T-helper 1 cell treated with Interleukin-12 subunit alpha and Interleukin-12 subunit beta and Interleukin-4 antibody, amounts not matched to agents 30 ng/mL and 1 ng/mL, for 36 hours (primary cell): ENCODE measurements at regions not wholly inside any gene's neighbourhood (a gene's known extent, or its start where the extent isn't known, plus 50 kb on each side); places are given as distances from the start of the nearest gene placed in this dataset.

Experiments
- intact Hi-C: fragments of 100-400 bp; cut with micrococcal nuclease; formaldehyde crosslinking; loops from one replicate; pipeline ENCODE4 v1.15.1; 2024

DNA sequence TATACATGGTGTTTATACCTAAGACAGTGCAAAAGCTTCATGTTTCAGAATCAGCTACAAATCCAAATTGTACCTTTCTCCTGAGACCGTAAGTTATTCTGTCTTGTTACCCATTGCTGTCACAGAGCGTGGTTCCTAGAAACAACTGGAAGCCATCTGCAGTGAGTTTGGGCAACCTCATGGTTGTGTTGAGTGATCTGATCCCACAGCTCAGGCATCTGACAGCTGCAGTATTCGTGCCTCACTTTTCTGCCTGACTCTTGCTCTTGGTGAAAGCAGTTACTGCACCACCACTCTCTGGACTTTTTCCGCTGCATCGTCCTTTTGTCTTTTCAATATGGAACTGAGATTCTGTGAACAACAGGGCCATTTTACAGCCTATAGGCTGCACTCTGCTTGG is 752.6 kb downstream of the MAFB start:
- intact Hi-C loops: no loop called here

DNA sequence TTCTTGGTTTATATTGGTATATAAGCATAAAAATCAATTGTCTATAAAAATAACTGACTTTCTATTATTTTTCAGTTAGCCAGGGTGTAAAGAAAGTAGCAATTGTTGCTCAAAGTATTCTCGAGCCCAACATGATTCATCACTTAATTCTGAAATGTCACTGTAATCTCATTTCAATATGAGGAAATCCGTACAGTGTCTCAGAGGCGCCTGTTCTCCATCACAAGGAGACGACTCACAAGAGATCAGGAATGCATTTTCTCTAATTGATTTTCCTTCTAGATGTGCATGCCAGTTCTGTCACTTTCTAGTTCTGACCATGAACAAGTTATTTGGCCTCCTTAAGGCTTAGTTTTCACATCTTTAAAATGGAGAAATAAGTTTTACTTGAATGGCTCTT is 753.1 kb downstream of the MAFB start:
- intact Hi-C loops: no loop called here

DNA sequence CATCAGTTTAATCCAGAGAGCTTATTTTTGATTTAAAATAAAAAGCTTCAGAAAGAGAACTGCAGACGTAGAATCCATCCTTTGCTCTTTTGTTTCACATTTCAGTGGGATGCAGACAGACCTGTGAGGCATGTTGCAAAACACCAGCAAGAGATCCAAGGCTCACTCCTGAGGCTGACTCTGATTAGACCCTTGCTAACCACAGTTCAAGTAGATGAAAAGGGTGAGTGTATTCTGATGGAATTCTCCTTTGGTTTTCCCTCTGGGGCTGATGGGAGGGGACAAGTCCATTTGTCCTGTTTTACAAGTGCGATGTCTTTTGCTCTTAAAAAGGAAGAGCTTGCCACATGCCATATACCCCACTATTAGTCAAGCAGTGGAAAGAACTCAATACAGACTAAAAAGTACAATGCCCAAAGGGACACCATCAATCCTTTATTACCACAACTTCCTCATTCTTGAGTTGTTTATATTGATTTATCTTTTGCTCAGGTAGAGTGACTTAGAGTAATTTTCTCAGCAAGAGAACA is 772.7 kb downstream of the MAFB start:
- intact Hi-C loops: no loop called here

DNA sequence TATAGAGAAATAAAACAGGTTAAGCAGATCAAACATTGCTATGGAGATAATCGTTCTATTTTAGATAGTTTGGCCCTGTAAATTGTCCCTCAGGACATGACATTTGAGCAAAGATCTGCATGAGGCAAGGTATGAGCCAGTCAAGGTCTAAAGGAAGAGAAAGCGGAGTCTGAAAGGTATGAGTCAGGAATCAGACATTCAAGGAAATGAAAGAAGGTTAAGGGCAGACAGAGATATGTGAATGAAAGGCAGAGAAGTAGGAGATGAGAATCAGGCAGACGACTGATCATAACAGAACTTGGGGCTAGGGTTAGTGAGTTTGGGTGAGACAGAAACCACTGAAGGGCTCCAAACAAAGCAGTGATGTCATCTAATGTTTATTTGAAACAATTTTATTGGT is 775.8 kb downstream of the MAFB start:
- intact Hi-C loops: no loop called here

DNA sequence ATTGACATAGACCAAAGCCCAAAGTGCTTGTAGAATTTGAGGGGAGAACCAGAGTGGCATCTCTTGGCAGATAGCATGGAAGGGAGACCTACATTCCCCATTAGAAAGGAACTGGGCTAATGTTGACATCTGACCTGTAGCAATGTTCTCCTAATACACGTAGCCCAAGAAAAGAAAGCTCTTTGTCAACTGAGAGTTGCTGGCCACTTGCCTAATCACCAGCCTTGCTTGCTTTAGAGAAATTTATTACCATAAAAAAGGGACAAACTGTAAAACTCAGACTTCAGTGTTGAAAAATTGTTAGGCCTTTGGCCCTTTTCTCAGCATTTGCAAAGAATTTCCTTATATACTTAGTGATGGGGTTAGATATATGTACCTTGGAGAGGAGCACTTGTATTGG is 777.5 kb downstream of the MAFB start:
- intact Hi-C loops: no loop called here

DNA sequence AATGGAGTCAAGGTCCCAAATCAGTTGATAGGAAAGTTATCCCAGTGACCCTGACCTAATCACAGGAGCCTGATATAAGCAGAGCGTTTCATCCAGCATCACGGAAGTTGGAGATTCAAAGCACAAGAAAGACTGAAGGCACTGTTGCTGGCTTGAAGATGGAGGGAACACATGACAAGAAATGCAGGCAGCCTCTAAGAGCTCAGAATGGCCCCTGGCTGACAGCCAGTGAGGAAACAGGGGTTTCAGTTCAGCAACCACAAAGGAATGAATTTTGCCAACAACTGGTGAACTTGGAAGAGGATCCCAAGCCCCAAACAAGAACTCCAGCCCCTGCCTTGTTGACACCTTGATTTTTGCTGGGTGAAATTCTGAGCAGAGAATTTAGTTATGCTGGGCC is 778.5 kb downstream of the MAFB start:
- intact Hi-C loops: no loop called here

DNA sequence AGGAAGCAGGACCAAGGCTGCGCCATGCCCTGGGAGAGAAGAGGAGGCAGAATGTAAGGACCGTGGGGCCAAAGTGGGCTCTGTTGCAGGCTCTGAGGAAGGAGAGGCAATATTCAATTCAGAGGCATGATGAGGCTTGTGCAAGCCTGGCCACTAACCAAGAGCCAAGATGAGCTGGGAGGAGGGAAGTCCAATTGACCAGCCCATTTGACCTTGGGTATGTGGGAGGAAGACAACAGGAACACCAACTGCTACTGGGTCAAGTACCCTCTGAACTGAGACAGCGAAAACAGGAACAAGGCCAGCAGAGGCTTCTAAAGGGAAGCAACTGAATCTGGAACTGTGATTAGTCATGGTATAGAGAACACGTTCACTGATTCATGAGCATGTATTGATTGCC is 779.6 kb downstream of the MAFB start:
- intact Hi-C loops: no loop called here

DNA sequence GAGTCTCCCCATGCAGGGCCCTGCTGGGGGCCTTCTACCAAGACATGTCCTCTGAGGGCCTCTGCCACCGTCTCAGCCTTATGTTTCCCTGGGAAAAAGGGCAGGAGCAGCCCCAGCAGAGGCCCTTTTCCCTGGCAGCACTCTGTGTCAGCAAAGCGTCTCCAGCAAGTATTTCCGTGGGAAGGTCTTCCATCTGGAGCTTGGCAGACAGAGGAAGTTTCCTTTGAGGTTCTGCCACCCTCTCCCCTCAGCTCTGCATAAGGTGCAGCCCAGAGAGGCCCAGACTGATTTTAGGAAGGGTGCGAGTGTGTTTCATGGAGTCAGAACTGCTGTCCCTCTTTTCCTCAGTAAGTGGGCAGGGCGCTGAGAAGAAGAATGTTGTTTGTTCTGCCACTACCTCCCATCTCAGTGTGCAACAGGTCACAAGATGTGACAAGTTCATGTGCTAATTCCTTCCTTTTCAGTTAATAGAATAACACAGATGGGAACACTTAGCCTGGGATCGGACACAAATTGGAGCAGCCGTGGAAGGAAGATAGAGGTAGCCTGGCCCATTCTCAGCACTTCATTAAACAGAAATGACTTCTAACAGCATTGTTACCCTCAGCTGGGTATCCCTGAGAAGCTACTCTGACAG is 784.4 kb downstream of the MAFB start:
- intact Hi-C loops: no loop called here

DNA sequence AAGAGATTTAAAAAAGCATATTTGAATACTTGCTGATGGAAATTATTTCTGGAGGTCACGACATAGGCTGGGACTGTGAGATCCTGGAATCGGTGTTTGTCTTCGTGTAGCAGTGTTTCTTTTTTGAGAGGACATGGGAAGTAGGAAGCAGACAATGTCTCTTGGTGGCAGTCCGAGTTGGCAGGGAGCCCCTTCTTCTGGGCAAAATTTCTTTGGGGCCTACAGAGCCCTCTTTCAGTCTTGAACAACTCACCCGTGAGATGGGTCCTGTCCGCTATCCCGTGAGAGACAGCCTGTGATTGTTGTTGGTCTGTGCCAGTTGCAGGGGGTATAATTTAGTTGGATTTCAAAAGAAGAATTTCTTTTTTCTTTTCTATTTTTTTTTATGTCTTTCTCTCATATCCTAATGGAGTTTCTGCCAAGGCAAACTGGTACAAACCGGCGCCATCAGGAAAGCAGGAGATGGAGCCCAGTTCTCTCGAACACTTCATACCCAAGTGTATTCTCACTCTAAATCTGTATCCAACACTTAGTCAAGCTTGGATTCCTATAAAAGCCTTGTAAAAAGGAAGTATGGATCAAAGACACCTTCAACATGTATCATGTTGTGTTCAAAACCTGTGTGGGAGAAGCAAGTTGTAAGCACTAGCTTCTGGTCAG is 785.1 kb downstream of the MAFB start:
- intact Hi-C loops: no loop called here

DNA sequence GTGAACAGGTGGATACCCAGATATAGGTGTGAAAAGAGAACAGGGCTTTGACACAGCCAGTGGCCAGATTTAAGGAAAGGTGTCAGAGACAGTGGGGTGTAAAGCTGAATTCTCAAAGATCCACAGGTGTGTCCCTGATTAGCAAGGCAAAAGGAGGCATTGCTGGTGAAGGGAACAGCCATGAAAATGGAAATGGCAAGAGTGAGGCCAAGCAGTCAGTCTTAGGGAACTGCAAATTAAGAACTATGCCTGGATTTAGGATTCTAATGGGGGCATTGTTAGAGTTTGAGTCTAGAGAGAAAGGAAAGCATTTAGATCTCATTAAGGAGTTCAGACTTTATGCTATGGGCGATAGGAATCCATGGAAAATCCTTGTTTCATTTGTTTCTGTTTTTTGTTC is 789.2 kb downstream of the MAFB start:
- intact Hi-C loops: no loop called here

DNA sequence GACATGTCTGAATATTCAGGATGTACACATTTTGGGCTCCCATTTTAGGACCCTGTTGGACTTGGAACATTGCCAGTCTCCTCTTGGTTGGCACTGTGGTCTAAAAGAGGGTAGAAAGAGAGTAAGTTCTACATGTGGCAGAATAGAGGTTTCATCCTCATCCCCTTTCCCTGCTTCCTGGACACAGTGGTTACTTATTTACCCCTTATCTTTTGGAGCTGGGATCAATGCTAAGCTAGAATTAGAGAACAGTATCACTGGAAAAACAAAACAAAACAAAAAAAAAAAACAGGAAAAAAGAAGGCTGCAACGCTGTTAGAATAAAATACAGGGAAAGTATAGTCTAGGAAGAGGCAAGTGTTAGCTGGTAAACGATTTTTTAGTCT is 790.6 kb downstream of the MAFB start:
- intact Hi-C loops: no loop called here

DNA sequence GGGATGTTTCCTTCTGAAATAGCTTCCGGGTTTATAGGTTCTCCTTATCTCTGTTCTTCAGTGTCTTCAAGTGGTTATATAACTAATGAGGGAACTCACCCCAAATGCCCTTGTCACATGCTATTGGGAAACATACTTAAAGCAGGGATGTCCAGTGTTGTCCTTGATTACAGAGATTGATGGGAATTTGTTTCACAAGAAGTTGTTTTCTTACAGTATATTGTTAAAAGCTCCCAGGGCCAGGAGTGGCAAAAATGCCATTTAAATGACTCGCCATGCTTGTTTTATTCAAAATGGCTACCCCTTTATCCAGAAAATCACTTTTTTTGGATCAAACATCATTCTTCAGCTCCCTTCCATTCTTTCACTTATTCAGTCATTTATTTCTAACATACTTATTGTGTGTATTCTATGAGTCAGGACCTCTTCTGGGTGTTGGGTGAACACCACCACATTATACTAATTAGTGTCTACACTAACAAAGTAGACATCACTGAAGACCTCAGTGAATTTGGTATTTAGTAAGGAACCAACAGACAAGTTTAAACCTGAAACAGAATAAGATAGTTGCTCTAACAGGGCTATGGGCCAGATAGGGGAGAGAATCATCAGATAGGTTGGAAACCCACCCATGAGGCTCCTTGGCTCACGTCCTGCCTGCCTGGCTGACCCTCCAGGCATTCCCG is 791.1 kb downstream of the MAFB start:
- intact Hi-C loops: no loop called here

DNA sequence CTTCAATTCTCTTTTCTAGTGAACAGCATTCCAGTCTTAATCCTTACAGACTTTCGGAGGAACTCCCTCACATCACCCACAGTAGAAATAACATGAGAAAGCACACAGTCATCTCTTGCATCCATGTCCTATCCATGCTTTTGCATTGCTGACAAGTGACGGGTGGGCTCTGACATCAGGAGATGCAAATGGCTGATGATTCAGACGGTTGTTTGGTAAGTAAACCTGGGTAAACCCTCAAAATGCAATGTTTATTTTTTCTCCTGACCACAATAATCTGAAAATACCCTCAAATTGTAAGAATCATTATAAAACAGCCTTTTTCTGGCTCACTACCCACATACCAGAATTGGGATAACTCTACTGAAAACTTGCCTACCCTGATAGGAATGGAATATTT is 792.0 kb downstream of the MAFB start:
- intact Hi-C loops: no loop called here

DNA sequence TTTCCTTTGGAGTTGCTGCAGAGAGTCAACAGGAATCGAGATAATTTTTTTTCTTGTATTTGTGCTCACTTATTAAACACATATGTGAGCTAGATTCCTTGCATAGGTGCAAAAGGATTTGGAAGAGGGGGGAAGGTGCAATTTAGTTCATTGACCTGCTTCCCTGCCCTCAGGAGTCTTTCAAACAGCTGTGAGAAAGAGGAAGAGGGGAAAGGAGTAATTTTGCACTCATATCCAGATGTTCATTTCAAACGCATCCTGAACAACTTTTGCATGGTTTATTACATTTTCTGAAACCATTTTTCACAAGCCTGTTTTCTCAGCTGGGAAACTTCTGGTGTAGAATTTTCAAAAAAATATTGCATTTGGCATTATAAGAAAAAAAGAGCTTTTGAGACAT is 795.0 kb downstream of the MAFB start:
- intact Hi-C loops: no loop called here

DNA sequence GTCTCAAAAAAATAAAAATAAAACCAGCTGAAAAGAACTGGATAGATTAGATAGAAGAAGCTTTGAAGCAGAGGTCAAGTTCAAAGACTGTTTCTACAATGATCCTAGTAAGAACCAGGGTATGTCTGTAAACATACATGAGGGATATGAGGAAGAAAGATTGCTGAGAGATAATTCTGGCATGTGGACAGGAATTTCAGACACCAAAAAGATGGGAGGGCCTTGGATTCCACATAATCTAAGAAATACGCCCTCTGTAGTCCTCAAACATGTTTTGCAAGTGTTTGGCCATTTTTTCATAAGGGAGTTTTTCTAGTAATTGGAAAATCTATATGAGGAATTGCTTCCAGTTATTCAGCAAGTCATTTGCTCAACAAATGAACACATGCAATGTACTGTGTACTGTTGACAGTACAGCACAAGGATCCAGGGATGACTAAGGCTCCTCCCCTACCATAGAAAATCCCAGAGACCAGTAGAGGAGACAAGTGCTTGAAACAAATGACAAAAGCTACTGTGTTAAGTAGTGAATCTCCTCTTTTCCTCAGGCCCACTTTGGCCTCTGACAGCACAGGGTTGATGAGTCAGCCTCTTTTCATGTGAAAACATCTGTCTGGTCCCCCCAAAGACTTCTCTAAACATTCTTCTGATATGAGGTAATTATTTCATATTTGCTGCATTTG is 795.9 kb downstream of the MAFB start:
- intact Hi-C loops: no loop called here

DNA sequence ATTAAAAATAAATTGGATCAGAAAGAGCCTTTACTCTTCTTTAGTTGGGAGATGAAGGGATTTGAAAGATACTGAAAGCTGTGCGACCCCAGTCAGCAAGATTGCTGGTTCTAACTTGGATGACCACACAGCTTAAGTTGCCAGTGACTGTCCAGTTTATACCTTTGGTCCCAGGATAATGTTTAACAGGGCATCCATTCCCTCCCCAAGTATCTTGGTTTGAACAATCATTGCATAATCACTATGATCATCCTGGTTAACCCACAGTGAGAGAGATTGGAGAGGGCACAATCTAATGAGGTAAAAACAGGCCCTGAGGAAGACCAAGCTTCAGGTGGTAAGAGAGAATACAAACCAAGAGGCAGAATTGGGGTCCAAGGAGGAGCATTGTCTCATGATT is 798.3 kb downstream of the MAFB start:
- intact Hi-C loops: no loop called here

DNA sequence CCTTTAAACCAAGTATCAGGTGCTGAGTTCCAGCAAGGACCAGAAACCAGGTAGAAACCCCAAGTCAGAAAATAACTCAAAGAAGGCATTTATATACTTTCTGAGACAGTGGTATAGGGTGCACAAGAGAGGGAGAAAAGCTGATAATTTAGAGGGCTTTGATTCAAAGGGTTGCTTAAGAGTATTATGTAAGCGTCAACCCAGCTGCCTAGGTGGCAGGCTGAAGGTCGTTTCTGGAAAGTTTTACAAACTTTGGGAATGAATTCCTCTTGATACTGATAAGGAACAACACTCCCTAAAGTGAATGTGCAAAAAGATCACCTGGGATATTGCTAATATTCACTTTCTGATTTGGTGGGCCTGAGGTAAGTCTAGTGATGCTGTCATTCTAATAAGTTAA is 800.7 kb downstream of the MAFB start:
- intact Hi-C loops: loop anchor here (10.0 kb wide), 1 partner anchor 356 kb away; no protein-coding TSS in a partner anchor

DNA sequence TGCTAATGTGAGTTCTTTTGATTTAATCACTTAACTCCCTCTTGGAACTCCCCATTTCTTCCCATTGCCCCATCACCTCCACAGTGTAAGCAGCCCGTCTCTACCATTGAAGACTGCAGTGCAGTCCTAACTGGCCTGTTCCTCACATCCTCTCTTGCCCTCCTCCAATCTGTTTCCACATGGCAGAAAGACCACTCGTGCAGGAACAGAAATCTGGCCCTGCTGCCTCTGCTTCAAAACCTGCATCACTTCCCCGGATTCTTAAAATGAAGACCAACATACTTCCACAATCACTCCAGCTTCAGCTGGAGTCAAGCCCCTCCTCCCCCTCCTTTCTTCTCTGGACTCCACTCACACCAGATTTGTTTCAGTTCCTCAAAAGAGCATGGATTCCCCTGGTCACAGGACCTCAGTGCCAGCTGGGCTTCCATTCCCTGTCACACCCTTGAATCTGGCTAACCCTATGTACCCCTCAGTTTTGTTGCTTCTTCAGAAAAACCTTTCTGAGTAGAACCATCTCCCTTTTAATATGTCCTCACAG is 802.3 kb downstream of the MAFB start:
- intact Hi-C loops: loop anchor here (10.0 kb wide), 1 partner anchor 358 kb away; no protein-coding TSS in a partner anchor

DNA sequence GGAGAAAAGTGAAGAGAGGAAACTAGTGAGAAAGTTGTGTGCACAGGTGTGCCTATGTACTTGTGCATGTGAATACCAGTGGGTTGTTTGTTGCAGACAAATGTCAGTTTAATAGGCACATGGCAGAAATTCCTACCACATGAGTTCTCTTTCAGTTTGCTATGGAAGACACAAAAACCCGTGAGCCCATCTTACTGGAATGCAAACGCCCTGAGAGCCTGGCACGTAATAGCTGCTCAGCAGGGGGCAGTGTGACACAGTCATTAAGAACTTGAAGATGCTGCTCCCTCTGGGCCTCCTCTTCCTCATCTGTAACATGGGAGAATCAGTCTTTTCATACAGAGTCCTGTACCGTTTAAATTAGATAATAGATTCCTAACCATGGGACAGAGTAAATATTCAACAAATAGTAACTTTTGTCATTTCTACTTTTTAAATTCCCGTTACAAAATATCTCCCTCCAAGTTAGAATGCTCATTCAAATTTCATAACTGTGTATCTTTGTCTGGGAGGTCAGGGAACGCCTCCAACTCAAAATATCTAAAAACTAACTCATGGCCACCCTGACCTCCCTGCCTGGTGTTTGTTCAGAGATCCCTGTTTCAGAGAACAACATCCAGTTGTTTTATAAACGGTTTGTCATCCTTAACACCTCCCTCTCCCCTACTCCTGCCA is 802.9 kb downstream of the MAFB start:
- intact Hi-C loops: loop anchor here (10.0 kb wide), 1 partner anchor 359 kb away; no protein-coding TSS in a partner anchor

DNA sequence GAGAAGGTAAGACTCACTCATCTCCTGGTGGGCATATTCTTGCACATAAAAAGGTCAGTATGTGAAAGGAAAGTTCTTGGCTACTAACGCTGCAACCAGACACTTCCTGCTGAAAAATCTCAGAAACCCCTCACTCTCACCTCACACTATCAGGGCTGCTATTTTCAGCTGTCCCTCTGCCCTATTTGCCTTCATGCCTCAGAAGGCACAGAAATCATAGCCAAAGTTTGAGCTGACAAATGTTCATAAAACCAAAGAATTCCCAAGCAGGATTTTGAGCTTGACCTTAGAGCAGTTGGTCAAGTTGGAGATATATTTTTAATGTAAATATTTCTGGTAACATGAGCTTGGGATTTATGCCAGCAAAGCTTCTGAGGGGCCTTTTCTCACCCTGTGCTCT is 806.2 kb downstream of the MAFB start:
- intact Hi-C loops: loop anchor here (10.0 kb wide), 1 partner anchor 362 kb away; no protein-coding TSS in a partner anchor

DNA sequence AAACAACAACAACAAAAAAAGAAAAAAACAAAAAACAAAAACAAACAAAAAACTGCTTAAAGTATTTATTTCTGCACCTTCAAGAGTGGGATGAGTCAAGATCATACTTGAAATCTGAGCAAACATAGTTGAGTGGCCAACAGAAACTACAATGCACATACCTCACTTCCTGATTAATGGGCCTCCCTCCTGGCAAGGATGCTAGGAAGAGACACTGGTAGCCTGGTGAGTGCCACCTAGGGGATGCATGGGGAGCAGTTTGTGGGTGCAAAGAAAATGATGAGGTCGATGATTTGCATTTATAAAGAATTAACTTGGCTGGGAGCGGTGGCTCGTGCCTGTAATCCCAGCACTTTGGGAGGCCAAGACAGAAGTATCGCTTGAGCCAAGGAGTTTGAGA is 808.1 kb downstream of the MAFB start:
- intact Hi-C loops: loop anchor here (10.0 kb wide), 1 partner anchor 364 kb away; no protein-coding TSS in a partner anchor
